ENCODE measurements at regions not wholly inside any gene's neighbourhood (a gene's known extent, or its start where the extent isn't known, plus 50 kb on each side); places are given as distances from the start of the nearest gene placed in this dataset.

DNA sequence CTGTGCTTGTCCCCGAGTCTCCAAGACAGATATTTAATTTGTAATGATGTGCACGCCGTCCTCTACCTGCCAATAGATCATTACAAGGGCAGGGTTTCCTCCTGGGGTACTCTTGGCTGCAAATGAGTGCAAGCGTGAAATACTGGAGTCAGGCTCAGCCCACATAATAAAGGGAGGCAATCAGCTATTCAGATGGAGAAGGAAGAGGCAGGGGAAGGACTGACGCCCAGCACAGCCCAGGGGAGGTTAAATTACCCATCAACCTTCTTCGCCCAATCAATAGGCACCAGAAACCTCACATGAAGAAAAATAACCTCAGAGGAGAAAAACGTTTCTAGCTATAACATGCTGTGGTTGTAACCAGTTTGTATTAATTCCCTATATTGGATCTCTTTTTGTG lies 544.9 kb upstream of the ADARB2 start:
- TF ChIP-seq CTCF (IDR thresholded peaks at IDR 0.05) = no peak
- WGBS, 3 donors = 31 to 38% (median 34%) methylated on average over 7 of the region's 7 CpGs
- ATAC-seq = no peak
- Histone ChIP-seq H3K9me3 (no peaks in the 10 kb centered on the region), H3K27me3 (ENCODE audit: insufficient read depth in 3 of 3, low read length in 2 of 3) (no peaks in the 10 kb centered on the region), H3K27ac (no peak overlapping the region), H3K4me1 (no peaks in the 10 kb centered on the region), H3K36me3 (ENCODE audit: insufficient read depth in 1 of 2, low read depth in 1 of 2) (no peaks in the 10 kb centered on the region), H3K4me3 (no peak overlapping the region)
- intact Hi-C loops (cut with DNase I) = no loop called here
- DNase-seq = no peak

GRCh38 chr10:2280713-2281300 lies 543.5 kb upstream of the ADARB2 start:
- H3K9me3 ChIP-seq = no peaks in the 10 kb centered on the region
- no peak overlapping the region for H3K27ac ChIP-seq
- H3K36me3 ChIP-seq (ENCODE audit: insufficient read depth in 1 of 2, low read depth in 1 of 2) = no peaks in the 10 kb centered on the region
- TF ChIP-seq CTCF (IDR thresholded peaks at IDR 0.05) = no peak
- H3K4me3 ChIP-seq = no peak overlapping the region
- DNase-seq (no peak), ATAC-seq (no peak)
- H3K4me1 ChIP-seq = no peaks in the 10 kb centered on the region
- WGBS, 3 donors = 71 to 80% (median 76%) methylated on average over 5 of the region's 5 CpGs
- intact Hi-C loops (cut with DNase I) = no loop called here
- H3K27me3 ChIP-seq (ENCODE audit: insufficient read depth in 3 of 3, low read length in 2 of 3) = no peaks in the 10 kb centered on the region

- no peaks in the 10 kb centered on the region for H3K4me1 ChIP-seq
- H3K36me3 ChIP-seq (ENCODE audit: insufficient read depth in 1 of 2, low read depth in 1 of 2) = no peaks in the 10 kb centered on the region
- WGBS, 3 donors = 50 to 65% (median 58%) methylated on average over 3 to 4 of the region's 4 CpGs
- DNase-seq (no peak), ATAC-seq (no peak)
- intact Hi-C loops (cut with DNase I) = no loop called here
- no peaks in the 10 kb centered on the region for H3K9me3 ChIP-seq
- H3K27me3 ChIP-seq (ENCODE audit: insufficient read depth in 3 of 3, low read length in 2 of 3) = no peaks in the 10 kb centered on the region
- TF ChIP-seq CTCF (IDR thresholded peaks at IDR 0.05) = no peak
- no peak overlapping the region for H3K4me3 ChIP-seq
- no peak overlapping the region for H3K27ac ChIP-seq
Measured at GRCh38 chr10:2279711-2280110, 542.4 kb upstream of the ADARB2 start.

DNA sequence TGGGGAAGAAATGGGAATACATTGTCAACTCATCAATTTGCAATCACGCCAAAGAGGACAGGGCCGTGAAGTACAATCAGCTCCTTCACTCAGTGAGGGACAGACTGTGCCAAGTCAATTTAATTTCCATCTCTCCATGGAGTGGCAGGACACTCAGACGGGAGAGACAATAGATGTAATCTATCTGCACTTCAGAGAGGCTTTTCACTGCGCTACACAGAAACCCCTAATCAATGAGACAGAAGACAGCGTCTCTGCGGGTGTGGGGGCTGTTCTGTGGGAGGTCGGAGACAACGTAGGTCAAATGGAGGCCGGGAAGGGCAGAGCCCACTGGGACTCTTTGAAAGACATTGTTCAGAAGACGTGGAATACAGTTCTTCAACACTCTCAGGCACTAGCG lies 541.0 kb upstream of the ADARB2 start:
- WGBS, 3 donors = 69 to 74% (median 73%) methylated on average over 11 of the region's 11 CpGs
- DNase-seq (no peak), ATAC-seq (no peak)
- H3K36me3 ChIP-seq (ENCODE audit: insufficient read depth in 1 of 2, low read depth in 1 of 2) = no peaks in the 10 kb centered on the region
- no peaks in the 10 kb centered on the region for H3K27me3 ChIP-seq (ENCODE audit: insufficient read depth in 3 of 3, low read length in 2 of 3)
- intact Hi-C loops (cut with DNase I) = no loop called here
- H3K9me3 ChIP-seq = peaks cover 4% of the 10 kb centered on the region
- no peaks in the 10 kb centered on the region for H3K4me1 ChIP-seq
- TF ChIP-seq CTCF (IDR thresholded peaks at IDR 0.05) = no peak
- no peak overlapping the region for H3K27ac ChIP-seq
- H3K4me3 ChIP-seq = no peak overlapping the region

- no peaks in the 10 kb centered on the region for H3K27me3 ChIP-seq (ENCODE audit: insufficient read depth in 3 of 3, low read length in 2 of 3)
- no peaks in the 10 kb centered on the region for H3K36me3 ChIP-seq (ENCODE audit: insufficient read depth in 1 of 2, low read depth in 1 of 2)
- H3K27ac ChIP-seq = no peak overlapping the region
- H3K4me3 ChIP-seq = no peak overlapping the region
- ATAC-seq = no peak
- H3K4me1 ChIP-seq = no peaks in the 10 kb centered on the region
- intact Hi-C loops (cut with DNase I) = no loop called here
- DNase-seq = no peak
- H3K9me3 ChIP-seq = no peaks in the 10 kb centered on the region
- TF ChIP-seq CTCF (IDR thresholded peaks at IDR 0.05) = no peak
Measured at GRCh38 chr10:2263561-2263960, 526.2 kb upstream of the ADARB2 start.
